H54 (cell line): ENCODE measurements at regions not wholly inside any gene's neighbourhood (a gene's known extent, or its start where the extent isn't known, plus 50 kb on each side); places are given as distances from the start of the nearest gene placed in this dataset.
"Not testable (repeated sequence)": the region's sequence is repeated elsewhere in the genome, so short reads cannot be mapped to it uniquely, and the experiment has no call there.

ENCODE experiments used
- DNase-seq: peaks from one replicate; pipeline ENCODE4 v3.0.0; 2011; ENCODE audit warnings: low spot score, mixed read lengths; ENCODE audit not compliant: insufficient read length
- FAIRE-seq: peaks from 3 replicates; lab custom pipeline; 2011; peaks lifted over from hg19 to GRCh38; lab: Jason Lieb, UNC
- POLR2A ChIP-seq: IDR thresholded peaks from 2 replicates; pipeline ENCODE4 v1.6.1; 2011; ENCODE audit warnings: low read depth, mild to moderate bottlenecking, low read length

DNA sequence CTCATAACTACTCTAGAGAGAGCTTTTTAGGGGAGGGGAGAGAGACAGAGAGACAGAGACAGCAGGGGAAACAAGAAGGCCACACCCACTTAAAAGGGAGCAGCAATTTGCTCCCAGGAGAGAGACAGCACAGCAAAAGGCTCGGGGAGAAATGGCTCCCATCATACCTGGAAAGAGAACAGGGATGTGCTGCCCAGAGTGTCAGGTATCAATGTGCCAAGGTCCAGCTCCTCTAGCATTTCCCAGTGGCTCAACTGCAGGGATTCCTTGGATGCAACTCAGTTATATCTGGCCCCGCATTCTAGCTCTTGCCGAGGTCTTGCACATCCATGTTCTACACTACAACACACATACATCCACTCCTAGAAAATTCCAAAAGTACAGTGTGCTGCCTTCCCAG lies 304.0 kb upstream of the CDYL start:
- TF ChIP-seq POLR2A: no peak
- DNase-seq: no peak
- no peak for FAIRE-seq

GRCh38 chr6:4471515-4471914 lies 304.7 kb upstream of the CDYL start:
- not testable (repeated sequence) for DNase-seq

GRCh38 chr6:4470698-4471210 lies 305.4 kb upstream of the CDYL start:
- FAIRE-seq (no peak), DNase-seq (no peak)
- TF ChIP-seq POLR2A: no peak

More at GRCh38 chr6:4471515-4471914, 304.7 kb upstream of the CDYL start:
- not testable (repeated sequence) for FAIRE-seq

DNA sequence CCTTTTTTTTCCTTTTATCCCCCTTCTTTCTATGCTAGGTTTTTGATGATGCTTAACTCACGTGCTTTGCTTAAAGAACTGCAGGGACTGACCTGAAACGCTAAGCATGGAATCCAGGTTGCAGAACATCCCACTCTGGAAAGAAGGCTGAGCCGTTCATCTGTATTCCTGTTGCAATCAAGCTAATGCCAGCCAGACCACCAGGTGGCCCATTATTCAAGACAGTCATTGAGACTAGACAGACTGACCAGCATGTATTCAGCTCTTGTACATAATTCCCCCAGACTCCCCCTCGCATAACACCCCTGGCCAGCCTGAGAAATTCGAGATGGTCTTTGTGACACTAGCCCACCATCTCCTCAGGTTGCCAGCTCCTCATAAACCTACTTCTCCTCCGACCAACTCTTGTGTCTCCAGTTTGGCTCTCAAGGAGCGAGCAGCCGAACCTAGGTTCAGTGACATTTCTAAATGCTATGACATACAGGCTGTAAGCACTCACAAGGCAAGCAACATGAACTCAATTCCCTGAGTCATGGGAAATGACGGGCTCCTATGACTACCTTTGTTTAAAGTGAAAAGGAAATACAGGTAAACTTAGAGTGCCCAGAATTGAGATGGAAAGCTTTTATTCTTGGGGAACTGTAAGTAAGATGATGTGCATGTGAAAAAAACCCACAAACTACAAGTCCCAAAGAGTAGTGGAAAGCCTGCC lies 309.3 kb upstream of the CDYL start:
- FAIRE-seq (no peak), DNase-seq (no peak)
- TF ChIP-seq POLR2A: no peak

- DNase-seq: no peak
- TF ChIP-seq POLR2A: no peak
- no peak for FAIRE-seq
Measured at GRCh38 chr6:4466261-4466660, 309.9 kb upstream of the CDYL start.

GRCh38 chr6:4464638-4465037 lies 311.6 kb upstream of the CDYL start:
- no peak for TF ChIP-seq POLR2A
- no peak for DNase-seq
- no peak for FAIRE-seq

- no peak for FAIRE-seq
- DNase-seq: no peak
Measured at GRCh38 chr6:4463236-4463635, 313.0 kb upstream of the CDYL start.

DNA sequence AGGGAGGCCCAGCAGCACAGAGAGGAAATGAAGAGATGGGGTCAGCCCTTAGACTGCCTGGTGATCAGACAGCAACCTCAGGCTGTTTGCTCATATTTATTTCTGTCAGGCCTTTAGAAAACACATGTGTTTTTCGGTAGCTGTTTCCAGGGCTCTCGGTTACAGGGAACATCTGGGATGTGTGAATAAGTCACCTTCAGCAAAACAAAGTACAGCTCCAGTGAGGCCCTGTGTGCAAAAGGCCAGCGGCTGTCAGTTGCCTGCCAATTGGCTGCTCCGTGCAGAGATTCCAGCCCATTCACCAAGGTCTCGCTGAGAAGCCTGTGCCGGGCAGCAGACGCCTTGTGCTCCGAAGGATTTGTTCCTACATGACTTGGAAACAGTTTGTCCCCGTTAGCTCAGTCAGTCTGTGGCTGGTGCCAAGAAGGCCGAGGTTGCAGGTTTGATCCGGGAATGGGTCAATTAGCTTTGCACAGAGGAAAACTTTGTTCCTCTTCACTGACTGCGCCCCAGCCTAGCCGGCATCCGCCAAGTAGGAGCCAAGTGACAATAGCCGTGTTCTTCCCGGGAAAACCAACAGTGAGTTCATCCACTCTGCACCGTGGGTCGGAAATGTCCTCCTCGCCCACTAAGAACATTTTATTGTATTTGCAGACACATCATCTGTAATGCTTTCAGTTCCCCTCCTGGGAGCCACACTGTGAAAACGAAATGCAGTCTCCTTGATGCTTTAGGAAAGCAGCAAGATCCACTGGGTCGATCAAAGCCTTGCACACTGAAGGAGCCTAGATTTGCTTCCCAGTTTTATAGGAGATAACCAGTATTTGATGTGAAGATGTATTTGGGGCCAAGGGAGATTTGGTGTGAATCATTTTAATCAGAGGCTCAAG lies 315.4 kb upstream of the CDYL start:
- FAIRE-seq: no peak
- DNase-seq: no peak
- TF ChIP-seq POLR2A: no peak

More at GRCh38 chr6:4463236-4463635, 313.0 kb upstream of the CDYL start:
- TF ChIP-seq POLR2A: no peak

- TF ChIP-seq POLR2A: no peak
Measured at GRCh38 chr6:4459996-4460395, 316.2 kb upstream of the CDYL start.

GRCh38 chr6:4459032-4459431 lies 317.2 kb upstream of the CDYL start:
- TF ChIP-seq POLR2A: no peak
- DNase-seq (peak; percentile 47), FAIRE-seq (no peak)

More at GRCh38 chr6:4459996-4460395, 316.2 kb upstream of the CDYL start:
- DNase-seq (no peak), FAIRE-seq (no peak)

DNA sequence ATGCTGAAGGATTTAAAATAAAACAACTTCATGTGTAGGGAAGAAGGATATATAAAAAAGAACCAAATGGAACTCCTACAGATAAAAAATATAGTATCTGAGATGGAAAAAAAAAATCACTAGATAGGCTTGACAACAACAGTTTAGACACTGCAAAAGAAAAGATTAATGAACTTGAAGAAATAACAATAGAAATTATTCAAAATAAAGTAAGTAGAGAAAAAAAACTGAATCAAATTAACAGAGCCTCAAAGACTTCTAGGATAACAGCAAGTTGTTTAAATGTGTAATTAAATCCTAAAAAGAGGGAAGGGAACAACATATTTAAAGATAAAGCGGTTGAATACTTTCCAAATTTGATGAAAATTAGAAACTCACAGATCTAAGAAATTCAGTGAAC lies 316.3 kb upstream of the ECI2 start:
- no peak for TF ChIP-seq POLR2A
- FAIRE-seq: no peak
- no peak for DNase-seq

DNA sequence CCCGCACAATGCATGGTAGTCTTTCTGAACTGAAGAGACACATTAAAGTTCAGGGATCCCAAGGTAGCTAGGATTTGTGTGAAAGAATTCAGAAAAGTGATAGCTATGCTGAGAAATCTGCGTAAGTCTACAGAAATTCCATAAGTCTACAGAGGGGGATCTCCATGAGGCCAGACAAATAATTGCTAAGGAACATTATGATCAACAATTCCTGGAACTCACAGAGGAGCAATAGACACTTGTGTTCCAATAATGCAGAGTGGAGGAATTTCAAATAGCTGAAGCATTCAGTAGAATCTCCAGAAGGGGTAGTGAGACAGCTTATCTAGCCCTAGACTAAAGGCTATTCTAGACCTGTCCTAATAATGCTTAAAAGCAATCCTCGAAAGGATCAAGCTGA lies 315.7 kb upstream of the ECI2 start:
- TF ChIP-seq POLR2A: no peak
- no peak for DNase-seq
- FAIRE-seq: no peak

DNA sequence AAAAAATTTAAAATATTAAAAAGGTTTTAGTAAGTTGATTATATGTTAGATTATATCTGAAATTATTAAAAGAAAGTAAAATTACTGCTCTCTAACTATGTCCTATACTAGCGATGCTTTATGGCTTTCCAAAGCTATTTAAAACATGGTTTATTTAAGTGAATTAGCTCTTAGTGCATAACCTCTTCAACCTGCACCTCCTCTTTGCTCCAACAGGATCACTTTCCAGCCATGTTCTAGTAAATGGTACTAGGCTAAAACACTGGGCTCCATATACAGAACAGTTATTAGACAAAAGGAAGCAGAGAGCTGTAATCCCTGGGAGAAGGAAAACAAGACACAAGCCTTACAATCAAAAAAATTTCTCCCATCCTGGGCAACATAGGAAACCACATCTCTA lies 314.9 kb upstream of the ECI2 start:
- TF ChIP-seq POLR2A: no peak
- FAIRE-seq (no peak), DNase-seq (no peak)

DNA sequence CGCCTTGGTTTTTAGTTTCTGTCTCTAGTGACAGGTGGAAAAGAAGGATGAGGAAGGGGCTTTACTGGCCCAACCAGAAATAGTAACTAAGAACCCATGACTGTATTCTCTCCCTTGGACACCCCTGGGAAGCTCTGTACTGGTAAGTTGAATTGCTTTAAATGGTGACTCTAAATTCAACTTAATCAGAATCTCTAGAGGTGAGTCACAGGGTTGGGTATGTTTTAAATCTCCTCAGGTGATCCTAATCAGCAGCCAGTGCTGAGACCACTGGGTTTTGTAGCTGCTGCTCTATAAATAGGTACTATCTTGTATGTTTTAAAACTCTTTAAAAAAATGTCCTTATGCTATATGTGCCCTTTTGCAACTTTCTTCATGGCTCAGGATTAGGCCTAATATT lies 314.0 kb upstream of the ECI2 start:
- no peak for TF ChIP-seq POLR2A
- DNase-seq (no peak), FAIRE-seq (no peak)
